Vagina (tissue), 2 donors: ENCODE measurements at regions not wholly inside any gene's neighbourhood (a gene's known extent, or its start where the extent isn't known, plus 50 kb on each side); places are given as distances from the start of the nearest gene placed in this dataset.

ENCODE experiments used
- POLR2A ChIP-seq, 2 donors: fragments of 450-650 bp; IDR thresholded peaks; one replicate each; pipeline ENCODE4 v1.6.1; 2017; ENCODE audit warnings: antibody characterized with exemption in 2 of 2, mild to moderate bottlenecking in 2 of 2, moderate library complexity in 2 of 2
- TF ChIP-seq, protein P1 (sequence below), 3 experiments: fragments of 450-650 bp in 2 of 3; fragments of 200-600 bp in 1 of 3; sonication (generic) in 1 of 3; IDR thresholded peaks; one replicate each; pipeline ENCODE4 v1.5.1; 2017 to 2019; ENCODE audit warnings: antibody characterized with exemption in 3 of 3, mild to moderate bottlenecking in 2 of 3, moderate library complexity in 2 of 3

DNA sequence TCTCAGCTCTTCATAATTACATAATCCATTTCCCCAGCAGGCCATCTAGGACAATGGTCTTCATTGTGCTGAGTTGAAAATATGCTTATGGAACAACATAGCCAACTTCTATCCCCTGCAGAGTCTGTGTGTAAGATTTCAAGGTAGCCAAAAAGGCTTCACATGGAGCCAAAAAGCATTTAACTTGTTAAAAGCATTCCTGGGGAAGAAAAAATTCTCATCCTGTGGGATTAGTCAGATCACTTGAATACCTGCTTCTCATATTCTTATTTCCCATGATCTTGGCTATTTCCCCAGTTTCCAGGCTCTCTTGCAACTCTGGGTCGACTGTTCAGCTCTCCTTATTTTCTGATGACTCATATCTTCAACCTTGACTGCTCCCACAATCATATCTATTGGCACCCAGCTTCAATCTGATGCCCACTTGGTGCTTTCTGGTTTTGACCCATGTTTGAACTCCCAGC, 178.9 kb downstream of the KLHL28 start:
- TF ChIP-seq, protein P1, sequence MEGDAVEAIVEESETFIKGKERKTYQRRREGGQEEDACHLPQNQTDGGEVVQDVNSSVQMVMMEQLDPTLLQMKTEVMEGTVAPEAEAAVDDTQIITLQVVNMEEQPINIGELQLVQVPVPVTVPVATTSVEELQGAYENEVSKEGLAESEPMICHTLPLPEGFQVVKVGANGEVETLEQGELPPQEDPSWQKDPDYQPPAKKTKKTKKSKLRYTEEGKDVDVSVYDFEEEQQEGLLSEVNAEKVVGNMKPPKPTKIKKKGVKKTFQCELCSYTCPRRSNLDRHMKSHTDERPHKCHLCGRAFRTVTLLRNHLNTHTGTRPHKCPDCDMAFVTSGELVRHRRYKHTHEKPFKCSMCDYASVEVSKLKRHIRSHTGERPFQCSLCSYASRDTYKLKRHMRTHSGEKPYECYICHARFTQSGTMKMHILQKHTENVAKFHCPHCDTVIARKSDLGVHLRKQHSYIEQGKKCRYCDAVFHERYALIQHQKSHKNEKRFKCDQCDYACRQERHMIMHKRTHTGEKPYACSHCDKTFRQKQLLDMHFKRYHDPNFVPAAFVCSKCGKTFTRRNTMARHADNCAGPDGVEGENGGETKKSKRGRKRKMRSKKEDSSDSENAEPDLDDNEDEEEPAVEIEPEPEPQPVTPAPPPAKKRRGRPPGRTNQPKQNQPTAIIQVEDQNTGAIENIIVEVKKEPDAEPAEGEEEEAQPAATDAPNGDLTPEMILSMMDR (IDR thresholded peaks at IDR 0.05) = no peak
- TF ChIP-seq POLR2A (IDR thresholded peaks at IDR 0.05) = no peak
